Right lobe of liver (tissue), 6 donors: ENCODE measurements at regions not wholly inside any gene's neighbourhood (a gene's known extent, or its start where the extent isn't known, plus 50 kb on each side); places are given as distances from the start of the nearest gene placed in this dataset.

Experiments
- ATAC-seq, 4 donors: fragments of 200-7000 bp; cut with Tn5 transposase; one replicate each; pipeline ENCODE4 v1.9.1; 2020; ENCODE audit warnings: mild to moderate bottlenecking in 4 of 4, moderate library complexity in 4 of 4
- DNase-seq, 3 donors: peaks; one replicate each; pipeline ENCODE4 v3.0.0-alpha.2; 2020
- H3K27ac ChIP-seq, 3 donors: fragments of 200-600 bp; one replicate each; pipeline ENCODE4 v1.8.0; 2022
- H3K27me3 ChIP-seq, 2 donors: fragments of 200-600 bp; one replicate each; pipeline ENCODE4 v1.8.0; 2022
- H3K36me3 ChIP-seq, 4 donors: fragments of 200-600 bp; sonication (generic) in 1 of 4; one replicate each; pipeline versions ENCODE4 v1.5.1 to v1.8.0; 2017 to 2022; ENCODE audit warnings: control low read depth in 1 of 4
- H3K4me1 ChIP-seq, 4 donors: fragments of 200-600 bp; sonication (generic) in 1 of 4; one replicate each; pipeline versions ENCODE4 v1.5.1 to v1.8.0; 2017 to 2022; ENCODE audit warnings: control low read depth in 1 of 4
- H3K4me3 ChIP-seq, 3 donors: fragments of 200-600 bp; one replicate each; pipeline ENCODE4 v1.8.0; 2022
- H3K9me3 ChIP-seq, 4 donors: fragments of 200-600 bp; sonication (generic) in 1 of 4; one replicate each; pipeline versions ENCODE4 v1.5.1 to v1.8.0; 2017 to 2022; ENCODE audit warnings: control low read depth in 1 of 4
- POLR2A ChIP-seq: fragments of 450-650 bp; IDR thresholded peaks from one replicate; pipeline ENCODE4 v1.6.1; 2017; ENCODE audit warnings: antibody characterized with exemption, mild to moderate bottlenecking
- whole genome bisulfite sequencing: methylation state at CpG from one replicate; pipeline ENCODE4 v1.1.6; 2018; ENCODE audit warnings: low coverage, low lambda C conversion rate; ENCODE audit not compliant: insufficient coverage; ENCODE audit errors: missing lambda C conversion rate; 5-methylcytosine and 5-hydroxymethylcytosine counted together
- intact Hi-C, 2 donors: fragments of 100-400 bp; cut with DNase I; formaldehyde crosslinking; loops; one replicate each; pipeline versions ENCODE4 v1.11.2 to v1.14.1; 2022
- TF ChIP-seq, protein P1 (sequence below), 4 donors: fragments of 200-600 bp in 3 of 4; fragments of 450-650 bp in 1 of 4; IDR thresholded peaks; one replicate each; pipeline versions ENCODE4 v1.5.1 to v1.8.0; 2016 to 2022; ENCODE audit warnings: antibody characterized with exemption in 4 of 4, mild to moderate bottlenecking in 2 of 4
- donor health status: DM: no; HTN: yes; CAD: no.
- donor health status: DM: no; HTN: no; CAD: no.
- donor health status: DM: no; HTN: no; CAD: no.
- donor health status: DM: no; HTN: yes; CAD: no.
- donor health status: DM: no; HTN: yes; CAD: no.

DNA sequence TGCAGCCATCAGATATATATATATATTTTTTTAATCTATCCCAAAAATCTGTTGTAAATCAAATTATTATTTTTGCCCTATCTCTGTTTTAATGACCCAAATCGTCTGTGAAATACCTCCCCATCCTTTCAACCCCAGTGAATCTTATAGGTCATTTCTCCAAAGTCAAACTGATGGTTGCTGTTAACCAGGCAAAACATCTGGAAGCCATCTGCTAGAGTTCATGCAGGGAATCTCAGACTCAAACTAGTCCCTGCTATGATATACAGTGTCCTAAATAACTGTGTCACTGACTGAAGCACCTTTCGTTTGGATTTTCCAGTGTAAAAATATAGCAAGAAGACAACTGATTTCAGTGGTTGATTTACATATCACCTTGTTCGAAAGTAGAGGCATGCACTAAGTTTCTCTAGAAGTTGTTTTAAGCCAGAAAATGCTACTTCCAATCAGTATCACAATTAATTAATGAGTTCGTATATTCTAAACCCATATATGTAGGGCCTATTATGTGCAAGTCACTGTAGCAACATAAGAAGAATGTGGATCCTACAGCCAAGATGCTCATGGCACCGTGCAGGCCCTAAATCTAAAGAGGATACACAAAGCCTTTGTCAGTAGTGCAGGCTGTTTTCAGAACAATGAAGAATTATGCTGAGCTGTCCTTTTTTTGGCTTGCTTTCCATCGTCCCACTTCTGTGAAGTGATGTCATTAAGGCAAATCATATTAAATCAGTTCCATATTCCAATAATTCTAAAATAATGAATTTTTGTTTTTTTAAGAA, 566.0 kb downstream of the STK39 start:
- intact Hi-C loops: no loop called here
- Histone ChIP-seq H3K27me3 (no peaks in the 10 kb centered on the region), H3K9me3 (no peaks in the 10 kb centered on the region), H3K27ac (no peak overlapping the region), H3K4me3 (no peak overlapping the region), H3K36me3 (no peaks in the 10 kb centered on the region), H3K4me1 (no peaks in the 10 kb centered on the region)
- no peak for TF ChIP-seq POLR2A
- TF ChIP-seq, protein P1, sequence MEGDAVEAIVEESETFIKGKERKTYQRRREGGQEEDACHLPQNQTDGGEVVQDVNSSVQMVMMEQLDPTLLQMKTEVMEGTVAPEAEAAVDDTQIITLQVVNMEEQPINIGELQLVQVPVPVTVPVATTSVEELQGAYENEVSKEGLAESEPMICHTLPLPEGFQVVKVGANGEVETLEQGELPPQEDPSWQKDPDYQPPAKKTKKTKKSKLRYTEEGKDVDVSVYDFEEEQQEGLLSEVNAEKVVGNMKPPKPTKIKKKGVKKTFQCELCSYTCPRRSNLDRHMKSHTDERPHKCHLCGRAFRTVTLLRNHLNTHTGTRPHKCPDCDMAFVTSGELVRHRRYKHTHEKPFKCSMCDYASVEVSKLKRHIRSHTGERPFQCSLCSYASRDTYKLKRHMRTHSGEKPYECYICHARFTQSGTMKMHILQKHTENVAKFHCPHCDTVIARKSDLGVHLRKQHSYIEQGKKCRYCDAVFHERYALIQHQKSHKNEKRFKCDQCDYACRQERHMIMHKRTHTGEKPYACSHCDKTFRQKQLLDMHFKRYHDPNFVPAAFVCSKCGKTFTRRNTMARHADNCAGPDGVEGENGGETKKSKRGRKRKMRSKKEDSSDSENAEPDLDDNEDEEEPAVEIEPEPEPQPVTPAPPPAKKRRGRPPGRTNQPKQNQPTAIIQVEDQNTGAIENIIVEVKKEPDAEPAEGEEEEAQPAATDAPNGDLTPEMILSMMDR (IDR thresholded peaks at IDR 0.05): no peak
- no peak for ATAC-seq
- WGBS: 58% methylated on average over 6 of the region's 6 CpGs
- no peak for DNase-seq

- DNase-seq (no peak), ATAC-seq (no peak)
- Histone ChIP-seq H3K27ac (no peak overlapping the region), H3K27me3 (no peaks in the 10 kb centered on the region), H3K9me3 (no peaks in the 10 kb centered on the region), H3K4me3 (no peak overlapping the region), H3K36me3 (no peaks in the 10 kb centered on the region), H3K4me1 (no peaks in the 10 kb centered on the region)
- TF ChIP-seq POLR2A: no peak
- TF ChIP-seq, protein P1 (IDR thresholded peaks at IDR 0.05): no peak
- intact Hi-C loops: no loop called here
- 71% methylated on average over 3 of the region's 3 CpGs for WGBS
Observed at GRCh38 chr2:167678158-167678557, 569.2 kb downstream of the STK39 start.

- Histone ChIP-seq H3K36me3 (no peaks in the 10 kb centered on the region), H3K27ac (no peak overlapping the region), H3K4me1 (no peaks in the 10 kb centered on the region), H3K9me3 (no peaks in the 10 kb centered on the region), H3K27me3 (no peaks in the 10 kb centered on the region), H3K4me3 (no peak overlapping the region)
- intact Hi-C loops: no loop called here
- WGBS: 66% methylated on average over 6 of the region's 6 CpGs
- TF ChIP-seq, protein P1 (IDR thresholded peaks at IDR 0.05): no peak
- ATAC-seq (no peak), DNase-seq (no peak)
Observed at GRCh38 chr2:167675906-167676305, 571.5 kb downstream of the STK39 start.

- Histone ChIP-seq H3K36me3 (no peaks in the 10 kb centered on the region), H3K4me1 (no peaks in the 10 kb centered on the region), H3K27ac (no peak overlapping the region), H3K4me3 (no peak overlapping the region), H3K27me3 (no peaks in the 10 kb centered on the region), H3K9me3 (no peaks in the 10 kb centered on the region)
- intact Hi-C loops: no loop called here
- no peak for TF ChIP-seq POLR2A
- TF ChIP-seq, protein P1 (IDR thresholded peaks at IDR 0.05): no peak
- WGBS: no CpG with 5 or more reads among the region's 1 CpG
- no peak for DNase-seq
- no peak for ATAC-seq
Observed at GRCh38 chr2:167670588-167670987, 576.8 kb downstream of the STK39 start.
